Vagina (tissue), 2 donors: ENCODE measurements at regions not wholly inside any gene's neighbourhood (a gene's known extent, or its start where the extent isn't known, plus 50 kb on each side); places are given as distances from the start of the nearest gene placed in this dataset.

ENCODE experiments used
- CTCF ChIP-seq, 3 experiments: fragments of 450-650 bp in 2 of 3; fragments of 200-600 bp in 1 of 3; sonication (generic) in 1 of 3; IDR thresholded peaks; one replicate each; pipeline ENCODE4 v1.5.1; 2017 to 2019; ENCODE audit warnings: antibody characterized with exemption in 3 of 3, mild to moderate bottlenecking in 2 of 3, moderate library complexity in 2 of 3
- POLR2A ChIP-seq, 2 donors: fragments of 450-650 bp; IDR thresholded peaks; one replicate each; pipeline ENCODE4 v1.6.1; 2017; ENCODE audit warnings: antibody characterized with exemption in 2 of 2, mild to moderate bottlenecking in 2 of 2, moderate library complexity in 2 of 2
- POLR2AphosphoS5 ChIP-seq, 2 donors: sonication (generic); formaldehyde crosslinking; IDR thresholded peaks; one replicate each; pipeline ENCODE4 v1.9.0; 2017; ENCODE audit warnings: antibody characterized with exemption in 2 of 2, mild to moderate bottlenecking in 2 of 2, low read depth in 1 of 2; ENCODE audit not compliant: insufficient read depth in 1 of 2

GRCh38 chr21:16194095-16194787 lies 464.5 kb downstream of the USP25 start:
- TF ChIP-seq POLR2A (IDR thresholded peaks at IDR 0.05), result peak in 1 of 2 donors; percentile 13
- TF ChIP-seq CTCF (IDR thresholded peaks at IDR 0.05), result peak in 1 of 3 experiments; percentile 10
- TF ChIP-seq POLR2AphosphoS5 (IDR thresholded peaks at IDR 0.05; ENCODE audit: insufficient read depth in 1 of 2, low read depth in 1 of 2), result peak in 1 of 2 donors; percentile 68
